ENCODE measurements at regions not wholly inside any gene's neighbourhood (a gene's known extent, or its start where the extent isn't known, plus 50 kb on each side); places are given as distances from the start of the nearest gene placed in this dataset.

GRCh38 chr22:48343461-48343860 is 1484.2 kb downstream of the BRD1 start:
- Mint-ChIP-seq H3K27me3 (ENCODE audit: low read depth) (peaks cover 11% of the 10 kb centered on the region), H3K9me3 (no peaks in the 10 kb centered on the region), H3K36me3 (ENCODE audit: insufficient read depth) (no peaks in the 10 kb centered on the region), H3K4me3 (no peak overlapping the region), H3K4me1 (ENCODE audit: low read depth) (no peaks in the 10 kb centered on the region)
- ATAC-seq (no peak), DNase-seq (no peak)

GRCh38 chr22:48342732-48343131 is 1484.9 kb downstream of the BRD1 start:
- no peaks in the 10 kb centered on the region for H3K9me3 Mint-ChIP-seq
- H3K27me3 Mint-ChIP-seq (ENCODE audit: low read depth), result peaks cover 12% of the 10 kb centered on the region
- DNase-seq (no peak), ATAC-seq (no peak)
- H3K36me3 Mint-ChIP-seq (ENCODE audit: insufficient read depth), result no peaks in the 10 kb centered on the region
- H3K4me3 Mint-ChIP-seq, result no peak overlapping the region
- no peaks in the 10 kb centered on the region for H3K4me1 Mint-ChIP-seq (ENCODE audit: low read depth)

- H3K4me1 Mint-ChIP-seq (ENCODE audit: low read depth), result no peaks in the 10 kb centered on the region
- H3K27me3 Mint-ChIP-seq (ENCODE audit: low read depth), result peaks cover 11% of the 10 kb centered on the region
- H3K9me3 Mint-ChIP-seq, result no peaks in the 10 kb centered on the region
- no peak for DNase-seq
- H3K36me3 Mint-ChIP-seq (ENCODE audit: insufficient read depth), result no peaks in the 10 kb centered on the region
- ATAC-seq, result no peak
- H3K4me3 Mint-ChIP-seq, result no peak overlapping the region
Observed at GRCh38 chr22:48342016-48342415, 1485.7 kb downstream of the BRD1 start.

- Mint-ChIP-seq H3K9me3 (no peaks in the 10 kb centered on the region), H3K4me3 (no peak overlapping the region), H3K36me3 (ENCODE audit: insufficient read depth) (no peaks in the 10 kb centered on the region), H3K4me1 (ENCODE audit: low read depth) (no peaks in the 10 kb centered on the region), H3K27me3 (ENCODE audit: low read depth) (peaks cover 11% of the 10 kb centered on the region)
- ATAC-seq (no peak), DNase-seq (no peak)
Observed at GRCh38 chr22:48340727-48341709, 1486.7 kb downstream of the BRD1 start.

- H3K4me3 Mint-ChIP-seq, result no peak overlapping the region
- peaks cover 11% of the 10 kb centered on the region for H3K27me3 Mint-ChIP-seq (ENCODE audit: low read depth)
- ATAC-seq, result no peak
- no peaks in the 10 kb centered on the region for H3K4me1 Mint-ChIP-seq (ENCODE audit: low read depth)
- no peaks in the 10 kb centered on the region for H3K9me3 Mint-ChIP-seq
- H3K36me3 Mint-ChIP-seq (ENCODE audit: insufficient read depth), result no peaks in the 10 kb centered on the region
- DNase-seq, result no peak
Observed at GRCh38 chr22:48340191-48340590, 1487.5 kb downstream of the BRD1 start.

GRCh38 chr22:48338793-48339705 is 1488.6 kb downstream of the BRD1 start:
- no peaks in the 10 kb centered on the region for H3K36me3 Mint-ChIP-seq (ENCODE audit: insufficient read depth)
- H3K4me1 Mint-ChIP-seq (ENCODE audit: low read depth), result no peaks in the 10 kb centered on the region
- H3K9me3 Mint-ChIP-seq, result no peaks in the 10 kb centered on the region
- DNase-seq, result no peak
- peaks cover 11% of the 10 kb centered on the region for H3K27me3 Mint-ChIP-seq (ENCODE audit: low read depth)
- no peak for ATAC-seq
- no peak overlapping the region for H3K4me3 Mint-ChIP-seq

GRCh38 chr22:48337957-48338792 is 1489.5 kb downstream of the BRD1 start:
- Mint-ChIP-seq H3K4me3 (no peak overlapping the region), H3K27me3 (ENCODE audit: low read depth) (peaks cover 11% of the 10 kb centered on the region), H3K4me1 (ENCODE audit: low read depth) (no peaks in the 10 kb centered on the region), H3K36me3 (ENCODE audit: insufficient read depth) (no peaks in the 10 kb centered on the region), H3K9me3 (no peaks in the 10 kb centered on the region)
- DNase-seq, result no peak
- no peak for ATAC-seq

- H3K27me3 Mint-ChIP-seq (ENCODE audit: low read depth), result peaks cover 10% of the 10 kb centered on the region
- ATAC-seq (no peak), DNase-seq (no peak)
- no peaks in the 10 kb centered on the region for H3K9me3 Mint-ChIP-seq
- H3K4me3 Mint-ChIP-seq, result no peak overlapping the region
- H3K36me3 Mint-ChIP-seq (ENCODE audit: insufficient read depth), result no peaks in the 10 kb centered on the region
- no peaks in the 10 kb centered on the region for H3K4me1 Mint-ChIP-seq (ENCODE audit: low read depth)
Observed at GRCh38 chr22:48336339-48337060, 1491.2 kb downstream of the BRD1 start.

GRCh38 chr22:48335442-48336139 is 1492.1 kb downstream of the BRD1 start:
- ATAC-seq, result no peak
- Mint-ChIP-seq H3K4me1 (ENCODE audit: low read depth) (no peaks in the 10 kb centered on the region), H3K27me3 (ENCODE audit: low read depth) (peaks cover 7% of the 10 kb centered on the region)

GRCh38 chr22:48334971-48335370 is 1492.7 kb downstream of the BRD1 start:
- Mint-ChIP-seq H3K4me3 (no peak overlapping the region), H3K4me1 (ENCODE audit: low read depth) (no peaks in the 10 kb centered on the region)
- DNase-seq, result no peak

More at GRCh38 chr22:48335442-48336139, 1492.1 kb downstream of the BRD1 start:
- no peak for DNase-seq
- Mint-ChIP-seq H3K36me3 (ENCODE audit: insufficient read depth) (no peaks in the 10 kb centered on the region), H3K9me3 (no peaks in the 10 kb centered on the region), H3K4me3 (no peak overlapping the region)

GRCh38 chr22:48333816-48334735 is 1493.6 kb downstream of the BRD1 start:
- no peaks in the 10 kb centered on the region for H3K36me3 Mint-ChIP-seq (ENCODE audit: insufficient read depth)
- ATAC-seq, result no peak
- H3K4me1 Mint-ChIP-seq (ENCODE audit: low read depth), result no peaks in the 10 kb centered on the region
- H3K4me3 Mint-ChIP-seq, result no peak overlapping the region
- no peak for DNase-seq
- H3K27me3 Mint-ChIP-seq (ENCODE audit: low read depth), result peaks cover 2% of the 10 kb centered on the region
- H3K9me3 Mint-ChIP-seq, result no peaks in the 10 kb centered on the region

More at GRCh38 chr22:48334971-48335370, 1492.7 kb downstream of the BRD1 start:
- ATAC-seq, result no peak
- Mint-ChIP-seq H3K9me3 (no peaks in the 10 kb centered on the region), H3K36me3 (ENCODE audit: insufficient read depth) (no peaks in the 10 kb centered on the region), H3K27me3 (ENCODE audit: low read depth) (peaks cover 7% of the 10 kb centered on the region)

- ATAC-seq (no peak), DNase-seq (no peak)
- Mint-ChIP-seq H3K27me3 (ENCODE audit: low read depth) (peaks cover 2% of the 10 kb centered on the region), H3K4me3 (no peak overlapping the region), H3K4me1 (ENCODE audit: low read depth) (no peaks in the 10 kb centered on the region), H3K9me3 (no peaks in the 10 kb centered on the region), H3K36me3 (ENCODE audit: insufficient read depth) (no peaks in the 10 kb centered on the region)
Observed at GRCh38 chr22:48333323-48333763, 1494.3 kb downstream of the BRD1 start.
